ENCODE measurements at regions not wholly inside any gene's neighbourhood (a gene's known extent, or its start where the extent isn't known, plus 50 kb on each side); places are given as distances from the start of the nearest gene placed in this dataset.
"Not testable (repeated sequence)": the region's sequence is repeated elsewhere in the genome, so short reads cannot be mapped to it uniquely, and the experiment has no call there.

GRCh38 chr7:125830743-125831142 is 901.1 kb upstream of the POT1 start:
- DNase-seq, result no peak

GRCh38 chr7:125828153-125828700 is 898.6 kb upstream of the POT1 start:
- no peak for DNase-seq

GRCh38 chr7:125823538-125823937 is 893.9 kb upstream of the POT1 start:
- DNase-seq, result no peak

- DNase-seq, result no peak
Observed at GRCh38 chr7:125820495-125820894, 890.9 kb upstream of the POT1 start.

GRCh38 chr7:125814100-125814499 is 884.5 kb upstream of the POT1 start:
- DNase-seq, result no peak

- DNase-seq, result not testable (repeated sequence)
Observed at GRCh38 chr7:125806491-125806890, 876.9 kb upstream of the POT1 start.

GRCh38 chr7:125804273-125804672 is 874.6 kb upstream of the POT1 start:
- no peak for DNase-seq

GRCh38 chr7:125780153-125780552 is 850.5 kb upstream of the POT1 start:
- DNase-seq, result no peak

GRCh38 chr7:125775317-125775716 is 845.7 kb upstream of the POT1 start:
- DNase-seq, result no peak

GRCh38 chr7:125773113-125773785 is 843.6 kb upstream of the POT1 start:
- DNase-seq, result peak in 1 of 5 experiments; percentile 1

- DNase-seq, result no peak
Observed at GRCh38 chr7:125747966-125748365, 818.3 kb upstream of the POT1 start.

GRCh38 chr7:125746510-125746909 is 816.9 kb upstream of the POT1 start:
- DNase-seq, result no peak

- DNase-seq, result no peak
Observed at GRCh38 chr7:125727215-125727614, 797.6 kb upstream of the POT1 start.

GRCh38 chr7:125695626-125696025 is 766.0 kb upstream of the POT1 start:
- DNase-seq, result no peak

GRCh38 chr7:125683156-125683555 is 753.5 kb upstream of the POT1 start:
- DNase-seq, result no peak

- DNase-seq, result no peak
Observed at GRCh38 chr7:125681508-125681907, 751.9 kb upstream of the POT1 start.

- DNase-seq, result no peak
Observed at GRCh38 chr7:125678771-125679170, 749.1 kb upstream of the POT1 start.

- no peak for DNase-seq
Observed at GRCh38 chr7:125675640-125676039, 746.0 kb upstream of the POT1 start.

GRCh38 chr7:125675169-125675568 is 745.5 kb upstream of the POT1 start:
- no peak for DNase-seq

GRCh38 chr7:125670926-125671572 is 741.4 kb upstream of the POT1 start:
- no peak for DNase-seq

GRCh38 chr7:125668321-125668993 is 738.8 kb upstream of the POT1 start:
- DNase-seq, result no peak

GRCh38 chr7:125664625-125665024 is 735.0 kb upstream of the POT1 start:
- DNase-seq, result no peak

GRCh38 chr7:125663961-125664360 is 734.3 kb upstream of the POT1 start:
- no peak for DNase-seq

- no peak for DNase-seq
Observed at GRCh38 chr7:125661677-125662076, 732.1 kb upstream of the POT1 start.
